ENCODE measurements at regions not wholly inside any gene's neighbourhood (a gene's known extent, or its start where the extent isn't known, plus 50 kb on each side); places are given as distances from the start of the nearest gene placed in this dataset.

GRCh38 chr9:18074041-18074440 lies 399.9 kb upstream of the ADAMTSL1 start:
- DNase-seq (no peak), ATAC-seq (no peak)
- no peak overlapping the region for H3K27ac ChIP-seq
- WGBS, 2 donors, result 48 to 50% methylated on average over 3 of the region's 3 CpGs
- TF ChIP-seq CTCF (IDR thresholded peaks at IDR 0.05), result no peak
- H3K27me3 ChIP-seq, result no peaks in the 10 kb centered on the region
- no peaks in the 10 kb centered on the region for H3K9me3 ChIP-seq
- intact Hi-C loops (cut with DNase I), result no loop called here
- no peak overlapping the region for H3K4me3 ChIP-seq
- H3K36me3 ChIP-seq, result no peaks in the 10 kb centered on the region
- H3K4me1 ChIP-seq, result peaks cover 0 to 2% (median 0%) of the 10 kb centered on the region in 9 donors

GRCh38 chr9:18075253-18075952 lies 398.6 kb upstream of the ADAMTSL1 start:
- H3K4me3 ChIP-seq, result no peak overlapping the region
- WGBS, 2 donors, result 63 to 83% methylated on average over 3 of the region's 3 CpGs
- H3K4me1 ChIP-seq, result peaks cover 0 to 2% (median 0%) of the 10 kb centered on the region in 9 donors
- intact Hi-C loops (cut with DNase I), result no loop called here
- TF ChIP-seq CTCF (IDR thresholded peaks at IDR 0.05), result no peak
- DNase-seq, result no peak
- no peaks in the 10 kb centered on the region for H3K9me3 ChIP-seq
- ATAC-seq, result no peak
- H3K27ac ChIP-seq, result no peak overlapping the region
- no peaks in the 10 kb centered on the region for H3K27me3 ChIP-seq
- no peaks in the 10 kb centered on the region for H3K36me3 ChIP-seq

GRCh38 chr9:18077941-18078678 lies 395.8 kb upstream of the ADAMTSL1 start:
- 83 to 89% methylated on average over 8 of the region's 8 CpGs for WGBS, 2 donors
- Histone ChIP-seq H3K27ac (no peak overlapping the region), H3K4me3 (no peak overlapping the region), H3K9me3 (no peaks in the 10 kb centered on the region), H3K4me1 (no peaks in the 10 kb centered on the region), H3K27me3 (no peaks in the 10 kb centered on the region), H3K36me3 (no peaks in the 10 kb centered on the region)
- ATAC-seq, result no peak
- no peak for DNase-seq
- intact Hi-C loops (cut with DNase I), result no loop called here
- TF ChIP-seq CTCF (IDR thresholded peaks at IDR 0.05), result no peak

GRCh38 chr9:18092138-18092537 lies 381.8 kb upstream of the ADAMTSL1 start:
- WGBS, 2 donors, result 90 to 91% methylated on average over 4 of the region's 4 CpGs

More at GRCh38 chr9:18092138-18092537, 381.8 kb upstream of the ADAMTSL1 start:
- DNase-seq (no peak), ATAC-seq (no peak)
- Histone ChIP-seq H3K27me3 (no peaks in the 10 kb centered on the region), H3K9me3 (no peaks in the 10 kb centered on the region), H3K27ac (no peak overlapping the region), H3K36me3 (no peaks in the 10 kb centered on the region), H3K4me1 (no peaks in the 10 kb centered on the region), H3K4me3 (no peak overlapping the region)
- intact Hi-C loops (cut with DNase I), result no loop called here
- TF ChIP-seq CTCF (IDR thresholded peaks at IDR 0.05), result no peak
